Suppressor macrophage treated with lipopolysaccharide for 4 hours (primary cell): ENCODE measurements at regions not wholly inside any gene's neighbourhood (a gene's known extent, or its start where the extent isn't known, plus 50 kb on each side); places are given as distances from the start of the nearest gene placed in this dataset.
"Not testable (repeated sequence)": the region's sequence is repeated elsewhere in the genome, so short reads cannot be mapped to it uniquely, and the experiment has no call there.

Source experiments
- DNase-seq: peaks from one replicate; pipeline ENCODE4 v3.0.0-alpha.2; 2020

- no peak for DNase-seq
Measured at GRCh38 chr18:4755848-4756247, 300.7 kb upstream of the DLGAP1 start.

GRCh38 chr18:4753151-4753550 is 298.0 kb upstream of the DLGAP1 start:
- not testable (repeated sequence) for DNase-seq

- no peak for DNase-seq
Measured at GRCh38 chr18:4751523-4751922, 296.4 kb upstream of the DLGAP1 start.

GRCh38 chr18:4750393-4751346 is 295.6 kb upstream of the DLGAP1 start:
- no peak for DNase-seq

- DNase-seq = no peak
Measured at GRCh38 chr18:4748975-4749374, 293.9 kb upstream of the DLGAP1 start.

DNA sequence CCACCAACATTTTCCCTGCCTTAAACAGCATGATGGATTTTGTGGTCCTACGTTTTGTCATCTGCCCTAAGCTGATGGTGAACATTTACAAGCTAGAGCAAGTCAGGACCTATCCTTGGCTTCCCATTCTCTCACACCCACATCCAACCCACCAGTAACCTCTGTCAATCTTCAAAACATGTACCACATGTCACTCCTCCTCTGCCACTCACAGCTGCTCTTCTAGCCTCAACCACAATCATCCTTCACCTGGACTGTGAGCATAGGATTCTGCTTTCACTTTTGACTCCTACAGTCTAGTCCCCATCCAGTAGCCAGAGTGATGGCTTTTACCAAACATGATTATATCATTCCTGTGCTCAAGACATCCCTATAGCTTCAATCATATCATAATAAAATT is 279.8 kb upstream of the DLGAP1 start:
- DNase-seq = no peak

DNA sequence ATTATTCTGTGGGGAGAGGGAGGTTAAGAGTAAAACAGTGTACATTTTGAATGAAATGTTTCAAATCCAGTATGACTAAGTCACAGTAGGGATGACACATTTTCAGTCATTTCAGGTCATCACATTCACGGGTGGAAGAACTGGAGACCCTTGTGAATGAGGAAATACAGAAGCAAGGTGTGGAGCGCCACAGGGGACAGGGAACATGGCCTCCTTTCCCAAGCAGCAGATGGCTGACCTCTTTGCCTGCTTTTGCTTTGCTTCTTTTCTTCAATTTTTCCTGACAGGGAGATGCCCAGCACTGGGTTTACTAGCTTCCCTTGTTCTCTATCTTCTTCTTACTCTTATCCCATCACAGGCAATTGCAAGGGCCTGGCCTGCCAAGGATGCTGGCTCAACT is 278.9 kb upstream of the DLGAP1 start:
- no peak for DNase-seq

GRCh38 chr18:4721545-4721944 is 266.4 kb upstream of the DLGAP1 start:
- DNase-seq = no peak

GRCh38 chr18:4720518-4720917 is 265.4 kb upstream of the DLGAP1 start:
- DNase-seq = no peak

DNA sequence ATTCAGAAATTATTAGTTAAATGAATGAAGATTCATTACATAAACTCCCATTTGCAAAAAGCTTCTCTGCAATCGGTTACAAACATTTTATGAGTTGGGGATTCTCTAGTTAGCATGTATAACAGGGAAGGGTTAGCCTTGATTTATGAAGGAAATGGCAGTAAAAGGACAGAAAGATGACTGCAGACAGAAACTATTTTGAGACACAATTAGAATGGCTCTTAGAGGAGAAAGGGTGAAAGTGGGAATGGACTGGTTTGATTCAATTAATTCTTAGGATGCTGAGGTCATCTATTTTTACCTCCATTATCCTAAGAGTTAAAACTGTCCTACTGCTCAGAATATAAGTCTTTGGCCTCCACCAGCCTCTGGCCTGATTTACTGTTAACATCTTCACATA is 250.8 kb upstream of the DLGAP1 start:
- DNase-seq = no peak

- no peak for DNase-seq
Measured at GRCh38 chr18:4704781-4705180, 249.7 kb upstream of the DLGAP1 start.

DNA sequence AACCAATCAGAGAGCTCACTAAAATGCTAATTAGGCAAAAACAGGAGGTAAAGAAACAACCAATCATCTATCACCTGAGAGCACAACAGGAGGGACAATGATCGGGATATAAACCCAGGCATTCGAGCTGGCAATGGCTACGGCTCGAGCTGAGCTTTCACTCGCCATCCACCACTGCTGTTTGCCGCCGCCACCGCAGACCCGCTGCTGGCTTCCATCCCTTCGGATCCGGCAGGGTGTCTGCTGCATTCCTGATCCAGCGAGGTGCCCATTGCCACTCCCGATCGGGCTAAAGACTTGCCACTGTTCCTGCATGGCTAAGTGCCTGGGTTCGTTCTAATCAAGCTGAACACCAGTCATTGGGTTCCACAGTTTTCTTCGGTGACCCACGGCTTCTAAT is 236.7 kb upstream of the DLGAP1 start:
- no peak for DNase-seq

DNA sequence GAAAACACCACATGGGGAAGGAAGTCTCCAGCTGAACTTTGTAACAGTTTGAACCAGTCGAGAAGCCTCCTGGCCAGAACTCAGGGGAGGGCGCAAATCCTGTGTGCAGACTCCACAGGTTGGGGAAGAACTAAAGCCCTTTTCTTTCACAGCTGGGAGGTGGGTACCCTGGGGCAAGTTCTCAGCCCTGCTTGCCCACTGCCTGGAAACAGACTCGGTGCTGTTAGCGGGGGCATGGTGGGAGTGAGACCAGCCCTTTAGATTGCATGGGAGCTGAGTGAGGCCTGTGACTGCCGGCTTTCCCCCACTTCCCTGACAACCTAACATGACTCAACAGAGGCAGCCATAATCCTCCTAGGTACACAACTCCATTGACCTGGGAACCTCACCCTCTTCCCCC is 223.6 kb upstream of the DLGAP1 start:
- not testable (repeated sequence) for DNase-seq

GRCh38 chr18:4677006-4677405 is 221.9 kb upstream of the DLGAP1 start:
- DNase-seq = no peak

DNA sequence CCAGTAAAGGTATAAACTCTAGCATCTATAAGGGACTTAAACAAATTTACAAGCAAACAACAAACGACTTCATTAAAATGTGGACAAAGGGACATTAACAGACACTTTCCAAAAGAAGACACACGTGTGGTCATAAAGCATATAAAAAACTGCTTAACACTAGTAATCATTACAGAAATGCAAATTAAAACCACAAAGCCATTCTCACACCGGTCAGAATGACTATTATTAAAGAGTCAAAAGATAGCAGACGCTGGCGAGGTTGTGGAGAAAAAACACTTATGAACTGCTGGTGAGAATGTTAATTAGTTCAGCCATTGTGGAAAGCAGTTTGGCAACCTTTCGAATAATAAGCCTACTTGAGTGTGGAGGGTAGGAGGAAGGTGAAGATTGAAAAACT is 217.1 kb upstream of the DLGAP1 start:
- no peak for DNase-seq

DNA sequence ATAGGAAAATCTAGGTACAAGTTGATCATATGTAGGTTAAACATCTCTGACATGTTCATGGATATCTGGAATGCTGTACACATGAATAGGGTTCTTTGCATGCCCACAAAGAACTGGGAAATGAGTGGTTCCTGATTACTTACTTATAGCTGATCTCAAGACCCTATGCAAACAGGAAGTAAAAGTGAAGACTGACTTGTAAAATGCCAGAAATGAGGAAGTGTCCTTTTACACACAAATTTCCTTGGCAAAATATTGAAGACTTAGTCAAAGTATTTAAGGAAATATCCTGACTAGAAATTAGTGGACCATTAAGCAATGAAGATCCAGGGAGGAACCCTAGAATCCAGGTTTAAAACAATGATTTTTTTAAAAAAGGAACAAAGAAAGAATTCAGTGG is 203.7 kb upstream of the DLGAP1 start:
- DNase-seq = no peak

- no peak for DNase-seq
Measured at GRCh38 chr18:4653418-4653817, 198.3 kb upstream of the DLGAP1 start.

DNA sequence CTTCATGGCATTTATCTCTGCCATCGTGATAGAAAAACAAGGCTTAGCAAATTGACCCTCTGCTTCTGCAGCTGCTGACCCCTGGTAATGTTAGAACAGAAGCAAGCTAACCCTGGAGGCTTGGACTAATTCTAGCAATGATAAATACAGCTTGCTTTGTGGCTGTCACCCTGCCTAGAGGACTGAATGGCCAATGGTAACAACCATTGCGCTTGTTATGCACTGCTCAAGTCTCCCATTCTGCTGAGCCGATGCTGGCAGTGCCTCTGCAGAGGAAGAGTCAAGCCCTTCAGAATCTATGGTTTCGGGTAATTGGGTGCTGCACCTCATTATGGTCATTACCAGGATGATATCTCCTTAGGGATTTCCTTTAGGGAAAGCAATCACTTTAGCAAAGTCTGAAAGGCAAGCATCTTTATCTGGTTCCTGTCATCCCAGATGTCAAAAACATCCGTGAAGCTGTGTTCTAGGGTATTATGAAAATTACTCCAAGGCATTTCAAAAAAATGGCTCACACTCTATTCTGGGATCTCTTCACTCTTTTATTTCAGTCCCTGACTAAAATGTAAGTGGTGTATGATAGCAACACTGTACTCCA is 186.8 kb upstream of the DLGAP1 start:
- no peak for DNase-seq

DNA sequence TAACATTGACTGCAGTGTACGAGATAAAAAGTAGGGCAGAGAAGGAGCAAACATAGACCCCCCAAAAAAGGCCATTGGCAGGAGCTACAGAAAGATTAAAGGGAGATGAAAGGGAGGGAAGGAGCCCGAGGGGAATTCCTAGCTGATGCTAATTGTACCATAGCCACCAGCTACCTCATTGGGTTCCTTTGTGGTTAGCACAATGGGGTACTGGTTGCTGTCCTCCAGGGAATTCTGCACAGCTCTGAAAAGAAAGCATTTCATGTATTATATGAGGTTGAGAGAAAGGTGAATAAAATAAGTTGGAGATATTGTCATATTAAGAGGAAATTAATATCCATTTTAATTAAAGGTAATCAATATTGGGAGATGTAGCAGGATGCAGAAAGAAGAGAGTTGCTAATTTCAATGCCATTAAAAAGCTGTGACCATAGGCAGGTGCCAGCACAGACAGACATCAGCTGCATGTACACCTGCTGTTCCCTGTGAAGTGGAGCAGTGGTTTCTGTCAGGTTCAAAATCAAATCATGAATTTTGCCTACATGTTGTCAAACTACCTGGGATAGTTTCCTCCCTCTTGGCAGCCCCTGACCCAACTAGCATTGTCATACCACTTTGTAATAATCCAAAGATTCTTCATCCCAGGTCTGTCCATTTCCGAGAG is 185.4 kb upstream of the DLGAP1 start:
- no peak for DNase-seq

- DNase-seq = no peak
Measured at GRCh38 chr18:4639628-4640310, 184.7 kb upstream of the DLGAP1 start.

GRCh38 chr18:4638680-4639079 is 183.6 kb upstream of the DLGAP1 start:
- no peak for DNase-seq

- no peak for DNase-seq
Measured at GRCh38 chr18:4637876-4638275, 182.8 kb upstream of the DLGAP1 start.

DNA sequence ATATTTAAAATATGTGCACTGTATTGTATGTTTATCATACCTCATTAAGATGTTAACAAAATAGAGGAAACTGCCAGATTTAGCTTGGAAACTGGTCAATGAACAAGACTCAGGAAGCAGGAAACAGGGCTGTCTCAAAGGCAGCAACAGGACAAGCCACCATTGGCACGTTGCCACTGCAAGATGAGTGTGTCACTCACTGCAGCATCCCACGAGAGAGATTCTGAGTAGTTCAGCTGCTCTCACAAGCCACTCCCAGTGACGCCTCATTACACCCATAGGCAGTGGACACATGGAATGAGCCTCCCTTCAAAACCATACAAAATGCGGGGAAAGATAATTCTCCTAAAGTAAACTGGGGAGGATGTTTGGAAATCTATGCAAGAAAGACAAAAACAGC is 181.9 kb upstream of the DLGAP1 start:
- no peak for DNase-seq
